ENCODE measurements at regions not wholly inside any gene's neighbourhood (a gene's known extent, or its start where the extent isn't known, plus 50 kb on each side); places are given as distances from the start of the nearest gene placed in this dataset.

DNA sequence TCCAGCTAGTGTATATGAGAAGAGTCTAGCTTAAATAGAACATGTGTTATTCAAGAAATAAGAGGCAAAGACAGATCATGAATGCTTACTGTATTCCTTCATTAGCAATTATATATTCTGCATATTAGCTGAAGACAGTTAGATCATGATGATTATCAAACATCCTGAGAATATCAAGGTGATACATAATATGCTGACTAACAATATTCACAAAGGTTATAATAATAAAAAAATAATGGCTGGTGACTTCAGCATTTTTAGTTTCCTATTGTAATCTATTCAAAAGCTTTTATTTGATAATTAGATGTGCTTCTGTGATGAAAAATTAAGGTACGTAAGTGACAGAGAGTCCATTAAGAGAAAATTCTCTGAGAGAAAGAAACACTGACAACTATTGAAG is 511.4 kb downstream of the PCDH17 start:
- no peak overlapping the region for H3K4me3 Mint-ChIP-seq
- ATAC-seq (no peak), DNase-seq (ENCODE audit: low spot score in 2 of 2) (no peak)
- no peak overlapping the region for H3K27ac Mint-ChIP-seq
- peaks cover 23% of the 10 kb centered on the region for H3K9me3 Mint-ChIP-seq
- no peaks in the 10 kb centered on the region for H3K4me1 Mint-ChIP-seq
- H3K36me3 Mint-ChIP-seq = no peaks in the 10 kb centered on the region

DNA sequence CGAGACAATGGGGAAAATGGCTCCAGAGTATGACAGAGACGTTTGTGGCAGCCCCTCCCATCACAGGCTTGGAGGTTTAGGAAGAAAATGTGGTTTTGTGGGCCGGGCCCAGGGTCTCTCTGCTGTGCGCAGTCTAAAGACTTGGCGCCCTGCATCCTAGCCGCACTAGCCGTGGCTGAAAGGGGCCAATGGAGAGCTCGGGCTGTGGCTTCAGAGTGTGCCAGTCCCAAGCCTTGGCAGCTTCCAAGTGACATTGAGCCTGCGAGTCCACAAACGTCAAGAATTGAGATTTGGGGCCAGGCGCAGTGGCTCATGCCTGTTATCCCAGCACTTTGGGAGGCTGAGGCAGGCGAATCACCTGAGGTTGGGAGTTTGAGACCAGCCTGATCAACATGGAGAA is 513.1 kb downstream of the PCDH17 start:
- Mint-ChIP-seq H3K36me3 (no peaks in the 10 kb centered on the region), H3K4me3 (no peak overlapping the region), H3K4me1 (no peaks in the 10 kb centered on the region), H3K27ac (no peak overlapping the region), H3K9me3 (peaks cover 23% of the 10 kb centered on the region)
- ATAC-seq = no peak
- DNase-seq (ENCODE audit: low spot score in 2 of 2) = no peak

DNA sequence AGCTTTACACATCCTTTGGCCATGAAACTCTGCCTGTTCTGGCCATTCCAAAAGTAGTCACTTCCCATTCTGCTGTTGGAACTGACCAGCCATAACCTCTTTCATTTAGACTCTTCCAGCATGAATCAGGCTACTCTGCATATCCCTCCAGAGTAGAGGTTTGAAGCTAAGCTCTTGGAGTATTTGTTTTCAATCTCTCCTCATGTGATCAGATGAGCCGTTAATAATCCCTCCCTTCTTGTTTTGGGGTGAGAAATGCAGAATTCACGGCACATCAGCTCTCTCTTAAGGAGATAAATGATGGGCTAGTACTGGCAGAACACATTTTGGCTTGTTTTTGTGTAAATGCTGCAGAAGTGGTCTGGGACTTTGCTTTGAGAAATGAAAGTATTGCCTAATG is 519.9 kb downstream of the PCDH17 start:
- no peak for ATAC-seq
- peaks cover 7% of the 10 kb centered on the region for H3K9me3 Mint-ChIP-seq
- H3K4me1 Mint-ChIP-seq = no peaks in the 10 kb centered on the region
- no peak overlapping the region for H3K27ac Mint-ChIP-seq
- no peak overlapping the region for H3K4me3 Mint-ChIP-seq
- no peaks in the 10 kb centered on the region for H3K36me3 Mint-ChIP-seq
- DNase-seq (ENCODE audit: low spot score in 2 of 2) = no peak

DNA sequence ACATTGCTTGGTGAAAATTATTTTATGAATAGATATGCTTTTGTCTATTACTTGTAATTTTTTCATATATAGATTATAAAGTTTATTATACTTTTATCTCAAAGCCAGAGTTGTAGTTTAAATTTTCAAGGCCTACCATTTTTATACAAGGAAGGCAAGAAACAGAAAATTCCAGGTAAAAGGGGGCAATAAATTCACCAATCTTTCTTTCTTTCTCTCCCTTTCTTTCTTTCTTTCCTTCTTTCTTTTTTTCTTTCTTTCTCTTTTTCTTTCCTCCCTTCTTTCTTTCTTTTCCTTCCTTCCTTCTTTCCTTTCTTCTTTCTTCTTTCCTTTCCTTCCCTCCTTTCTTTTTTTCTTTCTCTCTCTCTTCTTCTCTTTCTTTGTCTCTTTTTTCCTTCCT is 529.4 kb downstream of the PCDH17 start:
- Mint-ChIP-seq H3K27ac (no peak overlapping the region), H3K4me3 (no peak overlapping the region)
- ATAC-seq = no peak

DNA sequence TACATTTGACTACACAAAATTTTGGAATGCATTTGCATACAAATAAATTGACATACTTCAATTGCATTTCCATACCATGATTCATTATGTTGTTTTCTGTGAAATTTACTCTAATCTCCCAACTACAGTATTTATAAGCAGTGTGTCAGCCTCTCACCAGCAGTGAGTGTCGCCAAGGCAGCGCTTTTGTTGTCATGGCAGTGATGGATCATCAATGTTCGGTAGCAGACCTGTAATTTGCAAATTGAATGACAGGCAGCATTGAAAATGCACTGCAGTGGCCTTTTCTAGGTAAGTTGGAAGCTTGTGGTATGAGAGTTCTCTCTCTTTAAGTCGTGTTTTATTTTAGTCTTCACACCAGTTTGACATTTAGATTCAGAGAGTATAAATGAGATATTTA is 534.1 kb downstream of the PCDH17 start:
- no peak for ATAC-seq
- no peak for DNase-seq (ENCODE audit: low spot score in 2 of 2)
- Mint-ChIP-seq H3K4me3 (no peak overlapping the region), H3K9me3 (peaks cover 12% of the 10 kb centered on the region), H3K36me3 (no peaks in the 10 kb centered on the region), H3K4me1 (no peaks in the 10 kb centered on the region), H3K27ac (no peak overlapping the region)

More for the DNA sequence above, 529.4 kb downstream of the PCDH17 start:
- Mint-ChIP-seq H3K9me3 (peaks cover 19% of the 10 kb centered on the region), H3K36me3 (no peaks in the 10 kb centered on the region), H3K4me1 (no peaks in the 10 kb centered on the region)
- no peak for DNase-seq (ENCODE audit: low spot score in 2 of 2)

DNA sequence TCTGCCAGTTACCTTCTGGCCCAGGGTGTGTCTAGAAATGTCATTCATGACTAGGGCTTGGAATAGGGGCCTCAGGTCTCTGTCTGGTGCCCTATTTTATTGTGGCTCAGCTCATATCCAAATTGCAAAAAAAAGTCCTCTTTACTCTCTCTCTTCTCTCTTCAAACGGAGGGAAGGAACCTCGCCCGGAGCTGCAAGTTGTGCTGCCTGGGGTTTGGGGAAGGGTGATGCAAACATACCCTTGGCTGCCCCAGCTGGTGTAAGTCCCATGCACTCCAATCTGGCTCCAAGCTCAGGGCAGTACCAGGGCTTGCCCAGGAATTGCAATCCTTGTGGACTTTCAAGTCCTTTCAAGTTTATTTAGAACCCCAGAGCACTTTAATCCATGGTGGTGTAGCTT is 549.6 kb downstream of the PCDH17 start:
- Mint-ChIP-seq H3K4me1 (no peaks in the 10 kb centered on the region), H3K9me3 (peaks cover 31% of the 10 kb centered on the region), H3K4me3 (no peak overlapping the region), H3K36me3 (no peaks in the 10 kb centered on the region), H3K27ac (no peak overlapping the region)
- DNase-seq (ENCODE audit: low spot score in 2 of 2) = no peak
- ATAC-seq = no peak

DNA sequence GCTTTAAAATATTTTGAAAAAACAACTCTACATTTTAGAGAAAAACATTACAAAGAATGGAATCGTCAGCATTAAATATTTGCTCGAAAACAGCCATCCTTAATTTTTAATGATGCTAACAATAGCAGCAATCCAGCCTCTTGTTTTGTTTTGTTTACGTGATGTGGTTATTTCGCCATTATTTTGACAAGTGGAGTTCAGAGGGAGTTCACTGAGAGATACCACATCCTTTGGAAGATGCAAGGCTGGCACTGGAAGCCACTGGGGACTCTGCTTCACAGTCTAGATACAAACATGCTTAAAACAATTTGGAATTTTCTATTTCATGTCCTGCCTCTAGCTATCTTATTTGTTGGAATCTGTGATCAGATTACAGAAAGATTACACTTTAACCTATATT is 556.3 kb downstream of the PCDH17 start:
- H3K27ac Mint-ChIP-seq = no peak overlapping the region
- no peaks in the 10 kb centered on the region for H3K36me3 Mint-ChIP-seq
- no peak for DNase-seq (ENCODE audit: low spot score in 2 of 2)

DNA sequence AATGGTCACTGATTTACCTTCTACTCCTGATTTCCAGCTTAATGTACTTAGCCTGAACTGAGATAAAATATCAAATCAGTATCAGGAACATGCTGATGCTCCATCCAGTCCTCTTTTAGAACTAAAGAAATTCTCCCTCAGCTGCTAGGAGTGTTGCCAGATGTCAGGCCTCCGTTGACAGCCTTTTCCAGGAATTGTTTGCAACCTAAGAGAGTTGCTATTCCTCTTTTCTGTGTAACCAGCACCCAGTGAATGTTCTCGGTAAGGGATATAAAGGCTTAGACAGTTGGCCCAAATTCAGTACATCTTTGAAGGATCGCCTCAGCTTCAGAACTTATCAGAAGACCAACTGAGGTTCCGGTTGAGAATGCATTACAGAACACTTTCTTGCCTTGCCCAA is 559.0 kb downstream of the PCDH17 start:
- no peak overlapping the region for H3K27ac Mint-ChIP-seq
- no peak for ATAC-seq
- H3K9me3 Mint-ChIP-seq = peaks cover 11% of the 10 kb centered on the region

More for the DNA sequence above, 556.3 kb downstream of the PCDH17 start:
- H3K9me3 Mint-ChIP-seq = peaks cover 17% of the 10 kb centered on the region
- H3K4me3 Mint-ChIP-seq = no peak overlapping the region
- no peaks in the 10 kb centered on the region for H3K4me1 Mint-ChIP-seq
- no peak for ATAC-seq

DNA sequence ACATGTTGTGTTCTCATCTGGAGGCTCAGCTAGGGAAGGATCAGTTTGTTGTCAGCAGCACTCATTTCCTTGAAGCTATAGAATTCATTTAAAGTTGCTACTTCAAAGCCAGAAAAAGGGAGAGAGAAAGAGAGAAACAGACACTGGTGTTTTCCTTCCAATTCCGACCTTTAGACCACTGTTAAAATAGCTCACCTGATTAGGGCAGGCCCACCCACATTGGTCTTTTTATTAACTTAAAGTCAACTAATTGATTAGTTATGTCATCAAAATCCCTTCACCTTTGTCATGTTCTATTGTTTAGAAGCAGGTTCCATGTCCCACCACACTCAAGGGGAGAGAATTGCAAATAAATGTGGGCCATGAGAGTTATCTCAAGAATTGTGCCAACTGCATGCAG is 560.2 kb downstream of the PCDH17 start:
- H3K4me1 Mint-ChIP-seq = no peaks in the 10 kb centered on the region
- no peak overlapping the region for H3K4me3 Mint-ChIP-seq
- DNase-seq (ENCODE audit: low spot score in 2 of 2) = no peak
- ATAC-seq = no peak
- H3K9me3 Mint-ChIP-seq = peaks cover 4% of the 10 kb centered on the region
- H3K36me3 Mint-ChIP-seq = no peaks in the 10 kb centered on the region
- H3K27ac Mint-ChIP-seq = no peak overlapping the region

More for the DNA sequence above, 559.0 kb downstream of the PCDH17 start:
- no peak overlapping the region for H3K4me3 Mint-ChIP-seq
- H3K4me1 Mint-ChIP-seq = no peaks in the 10 kb centered on the region
- DNase-seq (ENCODE audit: low spot score in 2 of 2) = no peak
- no peaks in the 10 kb centered on the region for H3K36me3 Mint-ChIP-seq

DNA sequence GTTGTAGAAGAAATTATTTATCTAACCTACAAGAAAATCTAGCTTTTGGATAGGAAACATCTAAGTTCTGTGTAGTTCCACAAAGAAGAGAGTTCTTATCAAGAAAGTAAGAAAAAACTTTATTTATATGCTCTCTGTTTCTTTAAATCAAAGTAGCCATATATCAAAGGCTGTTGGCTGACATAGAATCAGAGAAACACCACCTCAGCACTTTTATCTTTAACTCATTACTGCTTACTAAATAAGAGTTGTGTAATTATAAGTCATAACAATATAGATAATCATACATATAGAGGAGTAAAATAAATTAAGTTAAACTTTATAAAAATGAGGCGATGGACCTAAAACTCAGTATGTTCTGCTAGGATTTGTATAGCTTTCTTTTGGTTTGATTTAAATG is 570.6 kb downstream of the PCDH17 start:
- peaks cover 15% of the 10 kb centered on the region for H3K9me3 Mint-ChIP-seq
- ATAC-seq (no peak), DNase-seq (ENCODE audit: low spot score in 2 of 2) (no peak)
- H3K4me3 Mint-ChIP-seq = no peak overlapping the region
- H3K4me1 Mint-ChIP-seq = no peaks in the 10 kb centered on the region
- no peak overlapping the region for H3K27ac Mint-ChIP-seq
- no peaks in the 10 kb centered on the region for H3K36me3 Mint-ChIP-seq

DNA sequence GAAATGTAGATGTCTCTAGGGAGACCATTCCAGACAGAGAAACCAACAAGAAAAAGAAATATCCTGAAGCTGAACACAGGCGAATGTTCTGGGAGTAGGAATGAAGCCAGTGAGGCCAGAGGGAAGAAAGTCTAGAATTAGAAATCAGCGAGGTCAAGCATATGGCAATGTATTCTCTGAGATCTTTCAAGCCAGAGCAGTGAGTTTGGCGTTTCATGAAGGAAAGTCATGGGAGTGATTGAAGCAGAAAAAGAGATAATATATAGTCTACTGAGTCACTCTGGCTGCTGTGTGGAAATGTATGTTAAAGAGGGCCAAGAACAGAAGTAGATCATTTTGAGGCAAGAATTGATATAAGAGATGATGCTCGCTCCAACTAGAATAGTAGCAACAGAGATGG is 576.0 kb downstream of the PCDH17 start:
- Mint-ChIP-seq H3K27ac (no peak overlapping the region), H3K36me3 (no peaks in the 10 kb centered on the region), H3K9me3 (peaks cover 14% of the 10 kb centered on the region), H3K4me1 (no peaks in the 10 kb centered on the region), H3K4me3 (no peak overlapping the region)
- DNase-seq (ENCODE audit: low spot score in 2 of 2) = no peak
- ATAC-seq = no peak

DNA sequence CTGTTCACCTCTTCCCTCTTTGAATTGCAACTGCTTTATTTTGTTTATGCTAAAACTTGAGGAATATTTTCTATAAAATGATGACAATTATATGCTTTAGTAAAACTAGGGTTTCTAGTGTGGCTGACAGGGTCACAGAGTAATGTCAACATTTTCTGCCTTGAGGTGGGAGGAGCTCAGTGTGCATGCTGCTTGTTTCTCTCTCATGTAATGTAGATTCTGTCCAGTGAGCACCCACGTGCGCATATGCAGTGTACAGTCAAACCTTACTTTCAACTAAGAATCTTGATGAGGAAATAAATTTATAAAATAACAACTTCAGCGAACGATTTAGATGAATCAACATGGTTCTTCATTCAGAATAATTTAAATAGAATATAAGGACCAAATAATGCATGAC is 603.9 kb downstream of the PCDH17 start:
- H3K9me3 Mint-ChIP-seq = peaks cover 13% of the 10 kb centered on the region
- H3K4me1 Mint-ChIP-seq = no peaks in the 10 kb centered on the region
- no peak overlapping the region for H3K4me3 Mint-ChIP-seq
- no peaks in the 10 kb centered on the region for H3K36me3 Mint-ChIP-seq
- no peak overlapping the region for H3K27ac Mint-ChIP-seq
- DNase-seq (ENCODE audit: low spot score in 2 of 2) (no peak), ATAC-seq (no peak)

DNA sequence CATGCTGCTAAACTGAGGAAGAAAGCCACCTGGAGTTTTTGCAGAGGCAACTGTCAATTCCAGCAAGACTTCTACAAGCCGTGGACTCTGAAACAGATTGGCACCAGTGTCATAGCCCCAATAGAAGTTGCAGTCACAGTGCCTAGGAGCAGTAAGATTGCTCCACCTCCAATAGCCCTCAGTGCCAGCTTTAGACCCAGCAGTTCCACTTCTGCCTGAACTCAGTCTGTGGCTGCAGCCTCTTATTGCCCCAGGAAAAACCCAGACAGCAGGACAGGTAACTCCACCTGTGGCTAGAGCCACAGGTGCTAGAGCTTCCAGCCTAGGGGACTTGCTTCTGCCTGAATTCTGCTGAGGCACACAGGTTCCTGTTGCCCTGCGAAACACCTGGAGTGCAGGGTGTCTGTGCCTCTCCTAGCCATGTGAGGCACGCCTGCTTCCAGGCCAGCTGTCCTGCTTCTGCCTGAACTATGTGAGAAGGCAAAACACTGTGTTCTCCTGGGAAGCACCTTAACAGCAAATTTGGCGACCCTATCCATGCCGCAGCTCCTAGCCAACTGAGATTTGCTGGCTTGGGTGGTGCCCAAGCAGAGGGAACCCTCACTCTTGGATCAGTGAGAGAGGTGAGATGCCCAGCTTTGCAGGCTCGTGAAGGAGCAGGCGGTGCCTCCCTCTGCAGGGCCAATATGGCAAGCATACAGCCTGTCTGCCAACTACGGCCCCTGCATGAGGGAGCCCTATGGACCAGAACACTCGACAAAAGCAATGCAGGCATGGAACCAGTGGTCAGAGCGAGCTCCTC is 607.6 kb downstream of the PCDH17 start:
- ATAC-seq (no peak), DNase-seq (ENCODE audit: low spot score in 2 of 2) (no peak)
- Mint-ChIP-seq H3K27ac (no peak overlapping the region), H3K4me3 (no peak overlapping the region), H3K36me3 (no peaks in the 10 kb centered on the region), H3K9me3 (peaks cover 17% of the 10 kb centered on the region), H3K4me1 (no peaks in the 10 kb centered on the region)

DNA sequence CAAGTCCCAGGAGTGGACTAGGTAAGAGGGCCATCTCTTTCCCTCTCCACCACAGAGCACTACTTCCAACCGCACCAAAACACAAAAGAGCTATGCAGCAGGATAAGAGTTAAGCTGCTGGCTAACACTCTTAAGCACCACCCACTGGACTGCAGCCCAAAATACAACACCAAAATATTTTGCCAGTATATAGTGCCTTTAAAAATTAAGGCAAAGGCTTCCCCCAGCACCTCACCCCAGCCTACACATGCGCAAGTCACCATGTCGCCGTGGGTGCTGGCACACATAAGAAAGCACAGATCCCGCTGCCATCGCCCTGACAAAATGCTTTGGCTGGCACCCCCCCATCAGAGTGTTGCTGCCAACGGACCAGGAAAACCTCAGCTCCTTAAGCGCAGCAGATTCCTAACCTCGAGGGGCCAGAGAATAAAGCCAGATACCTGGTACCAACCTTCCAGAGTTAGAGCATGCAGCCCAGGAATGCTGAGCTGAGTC is 608.3 kb downstream of the PCDH17 start:
- no peak for ATAC-seq

DNA sequence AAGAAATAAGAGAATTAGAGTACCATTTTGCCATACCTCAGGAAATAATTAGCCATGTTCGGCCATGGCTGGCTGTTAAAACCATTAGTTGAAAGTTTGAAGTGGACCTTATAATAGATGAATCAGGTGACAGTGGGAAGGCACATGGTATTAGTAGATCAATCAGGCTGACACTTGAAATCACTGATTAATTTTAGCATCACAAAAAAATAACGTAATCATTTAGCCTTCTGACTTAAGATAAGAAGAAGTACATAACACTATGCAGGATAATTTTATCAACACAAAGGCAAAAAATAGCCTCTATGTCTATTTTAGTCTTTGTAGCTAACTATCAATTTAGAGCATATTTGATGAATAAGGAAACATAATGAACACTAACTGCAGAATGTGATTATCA is 615.5 kb downstream of the PCDH17 start:
- ATAC-seq = no peak
- Mint-ChIP-seq H3K4me1 (no peaks in the 10 kb centered on the region), H3K9me3 (peaks cover 19% of the 10 kb centered on the region), H3K4me3 (no peak overlapping the region), H3K27ac (no peak overlapping the region), H3K36me3 (no peaks in the 10 kb centered on the region)
- DNase-seq (ENCODE audit: low spot score in 2 of 2) = no peak

More for the DNA sequence above, 608.3 kb downstream of the PCDH17 start:
- no peak for DNase-seq (ENCODE audit: low spot score in 2 of 2)
- Mint-ChIP-seq H3K36me3 (no peaks in the 10 kb centered on the region), H3K4me1 (no peaks in the 10 kb centered on the region), H3K9me3 (peaks cover 19% of the 10 kb centered on the region), H3K4me3 (no peak overlapping the region), H3K27ac (no peak overlapping the region)

DNA sequence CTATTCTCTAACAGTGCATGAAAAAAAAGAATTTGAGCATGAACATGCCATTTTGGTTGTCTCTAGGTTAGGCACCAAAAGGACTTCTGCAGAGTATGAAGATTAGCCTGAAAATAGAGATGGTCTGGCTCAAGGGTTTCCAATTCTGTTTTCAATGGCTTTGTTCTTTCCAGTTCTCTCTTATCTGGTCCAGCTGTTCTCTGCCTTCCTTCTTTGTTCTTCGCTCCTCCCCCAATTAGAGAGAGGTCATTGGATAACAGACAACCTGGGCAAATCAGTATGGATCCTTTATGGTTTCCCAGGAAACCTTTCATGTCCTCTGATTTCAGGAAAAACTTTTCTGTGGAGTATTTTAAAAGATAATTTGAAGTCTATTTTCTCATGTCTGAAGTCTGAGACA is 623.4 kb downstream of the PCDH17 start:
- Mint-ChIP-seq H3K4me3 (no peak overlapping the region), H3K4me1 (no peaks in the 10 kb centered on the region), H3K9me3 (peaks cover 22% of the 10 kb centered on the region), H3K36me3 (no peaks in the 10 kb centered on the region), H3K27ac (no peak overlapping the region)
- DNase-seq (ENCODE audit: low spot score in 2 of 2) (no peak), ATAC-seq (no peak)
